SK-N-MC (cell line): ENCODE measurements at regions not wholly inside any gene's neighbourhood (a gene's known extent, or its start where the extent isn't known, plus 50 kb on each side); places are given as distances from the start of the nearest gene placed in this dataset.

Source experiments
- EZH2 ChIP-seq: fragments of 200-600 bp; sonication (generic); IDR thresholded peaks from one replicate; pipeline ENCODE4 v1.6.1; 2017; ENCODE audit warnings: antibody characterized with exemption
- FOXP2 ChIP-seq: optimal IDR thresholded peaks from 2 replicates; pipeline ENCODE3; 2011; ENCODE audit warnings: mild to moderate bottlenecking, moderate library complexity; ENCODE audit not compliant: insufficient read depth; ENCODE audit errors: extremely low read length, control extremely low read depth
- POLR2AphosphoS5 ChIP-seq: IDR thresholded peaks from 2 replicates; pipeline ENCODE4 v1.6.1; 2012; ENCODE audit warnings: mild to moderate bottlenecking, low read depth, low read length, borderline replicate concordance

DNA sequence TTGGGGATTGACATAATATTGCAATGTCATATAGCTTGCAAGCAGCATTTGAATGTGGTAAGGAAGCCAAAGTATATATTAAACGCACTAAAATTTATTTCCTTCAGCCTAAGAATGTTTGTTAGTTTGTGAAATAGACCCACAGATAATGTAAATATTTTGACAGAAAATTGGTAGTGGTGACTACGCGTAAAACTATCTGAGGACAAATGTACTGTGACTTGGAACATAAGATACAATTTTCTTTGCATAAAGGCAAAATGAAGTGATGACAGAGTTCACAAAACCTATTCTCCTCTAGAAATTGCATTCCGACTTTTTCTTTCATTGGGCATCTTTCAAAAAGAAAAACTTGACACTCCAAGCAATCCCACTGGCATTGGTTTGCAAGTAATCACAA is 411.1 kb upstream of the LRATD1 start:
- no peak for TF ChIP-seq FOXP2
- TF ChIP-seq POLR2AphosphoS5: no peak
- TF ChIP-seq EZH2: no peak
